Activated CD4-positive, alpha-beta T cell treated with anti-CD3 and anti-CD28 coated beads, Interleukin-2, Interleukin-6, amounts not matched to agents 100 ng/mL and 50 ng/mL, durations not matched to agents 16 hours and 8 hours (primary cell): ENCODE measurements at regions not wholly inside any gene's neighbourhood (a gene's known extent, or its start where the extent isn't known, plus 50 kb on each side); places are given as distances from the start of the nearest gene placed in this dataset.

ENCODE experiments used
- DNase-seq: peaks from one replicate; pipeline ENCODE4 v3.0.0-alpha.2; 2020

DNA sequence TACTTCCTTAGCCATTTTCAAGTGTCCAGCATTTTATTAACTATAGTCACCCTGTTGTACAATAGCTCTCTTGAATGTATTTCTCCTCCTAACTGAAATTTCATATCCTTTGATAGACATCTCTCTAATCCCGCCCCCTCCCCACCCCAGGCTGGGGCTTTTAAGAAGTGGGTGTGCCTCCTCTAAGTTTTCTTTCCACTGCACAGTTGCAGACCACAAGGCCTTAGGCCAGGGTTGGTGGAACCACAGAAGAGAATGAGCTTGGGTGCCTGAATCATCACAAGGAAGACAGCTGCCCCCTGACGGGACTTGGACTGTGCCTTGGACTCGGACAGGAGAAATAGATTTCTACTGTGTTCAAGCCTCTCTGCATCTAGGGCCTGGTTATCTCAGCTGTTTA lies 193.4 kb downstream of the HAUS1 start:
- no peak for DNase-seq

DNA sequence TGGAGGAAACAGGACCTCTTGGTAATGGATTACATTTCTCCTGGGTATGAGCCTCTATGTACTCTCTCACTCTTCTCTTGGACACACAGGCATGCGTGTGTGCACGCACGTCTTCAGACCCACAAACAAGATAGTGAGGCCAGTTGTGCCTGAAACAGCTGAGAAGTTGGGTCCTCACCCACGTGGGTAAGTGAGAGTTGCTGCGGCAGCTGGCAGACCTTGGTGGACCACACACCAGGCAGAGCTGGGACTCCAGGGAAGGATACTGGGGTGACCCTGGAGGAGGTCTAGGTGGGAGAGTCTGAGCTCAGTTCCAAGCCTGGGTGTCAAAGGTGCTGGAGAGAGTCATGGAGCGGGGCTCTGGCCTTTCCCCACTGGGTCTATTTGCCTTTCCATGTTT lies 194.3 kb downstream of the HAUS1 start:
- no peak for DNase-seq

DNA sequence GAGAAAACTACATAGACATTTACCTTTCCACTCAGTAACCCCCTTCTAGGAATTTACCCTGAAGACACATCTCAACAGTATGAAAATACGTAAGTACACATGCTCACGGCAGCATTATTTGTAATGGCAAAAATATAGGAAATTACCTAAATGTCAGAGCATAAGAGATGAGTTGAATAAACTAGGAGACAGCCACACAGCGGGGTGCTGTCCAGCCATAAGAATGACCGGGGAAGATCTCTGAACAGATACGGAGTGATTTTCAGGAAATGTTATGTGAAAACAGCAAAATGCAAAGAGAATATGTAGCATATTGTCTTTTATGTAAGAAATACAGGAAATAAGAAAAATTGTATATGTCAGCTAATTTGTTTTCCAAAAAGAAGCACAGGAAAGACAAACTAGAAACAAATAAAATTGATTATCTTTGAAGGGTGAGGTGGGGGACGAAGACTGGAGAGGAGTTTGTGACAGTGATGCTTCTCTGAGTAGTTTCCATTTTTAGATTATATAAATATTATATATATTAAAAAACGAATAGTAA lies 195.4 kb downstream of the HAUS1 start:
- no peak for DNase-seq

DNA sequence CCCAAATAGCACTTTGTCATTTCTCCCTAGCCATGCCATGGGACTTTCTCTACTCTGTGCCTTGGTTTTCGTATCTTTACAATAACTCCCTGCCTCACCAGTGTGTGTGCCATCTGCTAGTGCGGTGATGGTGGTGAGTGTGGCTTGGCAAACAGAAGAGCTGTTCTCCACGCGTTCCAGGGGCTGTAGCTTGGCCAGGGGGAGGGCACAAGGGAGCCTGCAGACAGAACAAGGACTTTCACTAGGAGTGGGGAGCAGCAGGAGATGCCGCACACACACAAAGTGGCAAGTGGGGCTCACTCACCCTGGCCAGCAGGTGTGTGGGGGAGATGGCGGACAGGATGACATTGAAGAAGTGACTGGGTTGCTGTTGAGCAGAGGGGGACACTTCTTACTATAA lies 196.9 kb downstream of the HAUS1 start:
- no peak for DNase-seq

DNA sequence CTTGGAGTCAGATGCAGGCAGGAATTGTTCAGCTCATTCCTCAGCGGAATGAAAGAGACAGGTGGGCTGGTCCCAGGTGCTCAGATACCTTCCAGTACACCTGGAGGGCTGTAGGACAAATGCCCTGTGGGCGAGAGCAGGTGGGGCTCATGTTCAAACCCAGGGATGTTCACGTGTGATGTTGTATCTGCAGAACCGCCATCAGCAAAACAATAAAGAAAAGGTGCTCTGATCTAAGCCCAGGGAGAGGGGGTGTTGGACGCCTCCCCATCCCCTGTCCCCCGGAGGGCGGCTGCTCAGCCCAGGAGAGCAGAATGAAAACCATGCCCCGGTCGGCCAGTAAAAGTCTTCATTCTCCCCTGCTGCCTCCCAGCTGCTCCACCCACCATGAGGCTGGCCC lies 197.4 kb downstream of the HAUS1 start:
- no peak for DNase-seq

DNA sequence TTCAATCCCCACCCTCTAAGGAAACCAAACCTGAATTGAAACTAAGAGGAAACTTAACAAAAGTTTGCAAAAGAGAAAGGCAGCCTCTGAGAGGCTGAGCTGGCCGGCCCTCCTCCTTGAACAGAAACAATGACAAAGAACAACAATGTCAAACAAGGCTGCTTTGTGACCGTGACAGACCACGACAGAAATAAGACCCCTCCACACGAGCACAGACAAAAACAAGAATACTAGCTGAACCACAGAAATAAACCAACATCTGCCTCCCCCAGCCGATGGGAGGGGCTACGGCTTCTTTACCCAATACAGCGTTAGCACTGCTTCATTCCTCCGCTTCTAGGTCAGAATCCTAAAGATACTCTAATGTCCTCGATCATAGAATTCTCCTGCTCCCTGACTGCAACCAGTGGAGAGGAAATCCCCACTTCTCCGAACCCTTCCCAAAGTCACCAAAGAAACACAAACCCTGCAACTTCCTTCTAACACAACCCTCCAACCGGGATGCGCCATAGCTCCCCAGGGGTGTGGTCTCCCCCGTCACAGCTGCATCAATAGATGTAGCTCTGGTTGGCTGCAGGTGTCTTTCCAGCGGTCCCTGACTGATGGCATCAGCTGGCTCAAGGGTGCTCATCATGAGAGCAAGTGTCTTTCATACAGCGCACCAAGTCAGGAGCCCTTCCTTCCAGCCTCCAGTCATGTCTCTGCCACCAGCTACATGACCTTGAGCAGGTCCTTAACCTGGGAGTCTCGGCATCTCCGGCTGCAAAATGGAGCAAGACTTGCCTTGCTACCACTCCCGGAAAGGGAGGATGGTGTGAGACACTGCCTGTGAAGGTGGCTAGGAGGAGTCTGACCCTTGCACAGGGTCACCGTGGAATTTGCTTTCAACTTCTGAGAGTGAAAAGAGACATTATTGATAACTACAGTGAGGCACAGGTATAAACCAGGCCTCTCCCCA lies 198.6 kb downstream of the HAUS1 start:
- DNase-seq, result no peak

DNA sequence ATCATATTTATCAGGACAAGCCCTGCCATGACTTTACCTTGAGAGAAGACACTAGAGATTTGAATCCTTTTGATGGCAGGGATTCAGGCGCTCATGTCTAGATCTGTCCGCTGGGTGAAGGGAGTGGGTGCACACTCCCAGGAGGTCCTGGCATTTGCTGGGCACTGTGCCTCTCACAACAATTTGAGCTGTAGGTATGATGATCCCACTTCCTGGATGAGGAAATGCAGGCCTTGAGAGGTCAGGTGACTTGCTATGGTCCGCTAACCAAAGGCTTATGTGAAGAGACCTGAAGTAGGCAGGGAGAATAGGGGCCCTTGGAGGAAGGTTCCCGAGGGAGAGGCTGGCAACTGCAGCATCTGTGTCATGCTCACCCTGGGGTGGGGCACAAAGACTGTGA lies 206.1 kb downstream of the HAUS1 start:
- DNase-seq, result no peak

DNA sequence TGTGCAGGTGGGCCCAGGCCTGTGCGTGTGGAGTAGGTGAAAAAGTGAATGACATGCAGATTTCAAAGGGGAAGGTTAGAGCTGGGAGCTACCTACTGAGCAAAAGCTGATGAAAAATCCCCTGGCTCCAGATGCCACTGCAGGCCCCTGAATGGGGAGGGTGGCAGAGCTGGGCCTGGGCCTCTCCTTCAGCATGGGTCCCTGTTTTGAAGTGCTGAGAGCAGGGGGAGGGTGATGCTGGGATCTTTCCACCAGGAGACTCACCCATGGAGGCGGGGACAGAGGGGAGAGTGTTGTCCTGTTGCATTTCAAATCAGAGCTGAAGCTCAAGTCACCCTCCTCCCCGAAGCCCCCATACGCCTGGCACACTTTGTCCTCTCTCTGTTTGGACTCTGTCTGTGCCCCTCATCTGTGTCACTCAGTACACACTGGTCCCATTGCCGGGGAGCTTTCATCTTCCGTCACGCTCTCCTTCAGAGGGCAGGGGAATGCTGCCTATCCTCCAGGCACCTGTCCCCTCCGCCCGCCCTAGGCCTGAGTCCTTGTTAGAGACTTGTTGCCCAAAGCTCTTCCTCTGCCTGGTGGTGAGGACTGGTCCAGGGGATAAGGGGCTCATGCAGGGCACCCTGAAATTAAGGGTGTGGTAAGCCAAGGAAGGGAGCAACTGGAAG lies 206.6 kb downstream of the HAUS1 start:
- no peak for DNase-seq

DNA sequence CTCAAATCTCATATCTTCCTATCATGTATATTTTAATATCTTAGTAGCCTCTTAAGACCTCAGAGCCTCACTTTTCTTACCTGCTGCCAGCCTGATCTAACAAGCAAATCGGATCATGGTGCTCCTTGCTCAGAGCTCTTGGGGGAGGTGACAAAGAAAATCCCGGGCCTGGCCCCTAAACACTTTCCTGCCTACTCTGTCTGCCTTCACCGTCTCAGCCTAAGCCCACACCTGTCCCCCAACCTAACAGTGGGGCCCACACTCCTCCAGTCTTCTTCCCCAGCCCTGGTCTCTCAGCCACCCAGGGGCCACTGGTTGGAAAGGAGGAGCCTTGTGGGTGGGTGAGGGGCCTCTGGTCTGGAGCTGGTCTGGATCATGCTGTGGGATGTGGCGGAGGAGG lies 207.3 kb downstream of the HAUS1 start:
- no peak for DNase-seq

DNA sequence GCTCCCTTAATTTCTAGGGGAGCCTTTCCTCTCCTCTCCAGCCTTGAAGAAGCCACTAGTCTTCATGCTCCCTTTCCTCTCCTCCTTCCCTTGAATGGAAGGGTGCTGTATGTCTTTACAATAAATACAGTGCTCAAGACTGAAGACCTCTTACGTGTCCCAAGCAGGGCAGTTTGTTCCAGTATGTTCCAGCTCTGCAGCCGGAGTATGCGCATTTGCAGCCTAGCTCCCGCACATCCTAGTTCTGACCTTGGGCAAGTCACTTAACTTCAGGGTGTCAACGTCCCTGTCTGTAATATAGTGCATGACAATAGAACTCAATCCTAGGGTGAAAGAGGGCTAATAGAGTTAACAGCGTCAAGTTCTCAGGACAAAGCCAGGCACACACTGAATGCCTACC lies 208.0 kb downstream of the HAUS1 start:
- DNase-seq, result no peak

DNA sequence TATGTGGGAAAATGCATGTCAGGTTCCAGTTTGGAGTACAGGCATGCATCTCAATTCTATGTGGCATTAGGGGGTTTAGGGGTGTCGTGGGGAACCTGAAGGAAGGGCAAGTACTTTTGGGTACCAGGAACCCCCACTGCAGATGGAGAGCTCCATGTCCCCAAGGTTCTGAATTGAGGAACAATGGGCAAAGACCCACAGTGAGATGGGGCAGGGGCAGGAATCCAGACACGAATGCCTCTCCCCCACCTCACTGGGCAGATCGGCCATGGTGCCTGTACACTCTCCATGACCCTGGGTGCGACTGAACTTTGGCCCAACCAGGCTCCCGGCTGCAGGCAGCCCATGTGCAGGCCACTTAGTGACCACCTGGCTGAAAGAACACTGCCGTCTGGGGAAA lies 209.3 kb downstream of the HAUS1 start:
- DNase-seq, result no peak

DNA sequence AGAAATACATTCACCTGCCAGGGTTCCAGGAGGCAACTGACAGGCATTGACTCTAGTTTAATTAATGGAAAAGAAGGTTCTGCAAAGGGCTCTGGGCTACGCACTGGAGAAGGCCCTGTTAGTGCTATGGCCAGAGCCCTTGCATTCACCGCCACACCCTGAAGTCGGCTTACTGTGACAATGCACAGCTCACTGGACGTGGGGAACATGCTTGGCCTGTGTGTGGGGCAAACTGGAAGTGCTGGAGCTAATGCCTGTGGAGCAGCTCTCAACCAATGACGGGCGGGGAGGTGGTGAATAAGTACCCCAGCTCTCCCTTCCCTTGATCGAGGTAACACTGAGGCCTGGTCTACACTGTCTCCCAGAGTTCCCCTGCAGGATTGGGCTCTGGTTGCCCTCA lies 209.8 kb downstream of the HAUS1 start:
- no peak for DNase-seq

DNA sequence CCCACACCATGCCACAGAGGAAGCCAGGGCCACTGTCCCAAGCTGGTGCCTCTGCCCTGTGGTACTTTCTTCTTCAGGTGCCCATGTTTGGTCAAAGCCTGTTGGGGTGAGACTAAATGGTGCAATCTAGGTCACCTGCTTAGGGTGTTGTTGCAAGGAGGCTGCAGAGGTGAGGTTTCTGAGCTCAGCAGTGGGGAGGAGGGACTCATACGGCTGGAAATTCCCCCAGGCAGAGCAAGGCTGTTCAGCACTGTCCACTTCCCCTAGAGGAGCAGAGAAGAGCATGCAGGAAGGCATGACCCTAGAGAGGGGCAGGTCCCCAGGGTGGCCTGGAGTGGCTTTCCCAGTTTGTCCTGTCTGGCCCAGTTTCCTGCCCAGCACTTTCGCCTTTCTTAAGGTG lies 211.0 kb downstream of the HAUS1 start:
- no peak for DNase-seq

DNA sequence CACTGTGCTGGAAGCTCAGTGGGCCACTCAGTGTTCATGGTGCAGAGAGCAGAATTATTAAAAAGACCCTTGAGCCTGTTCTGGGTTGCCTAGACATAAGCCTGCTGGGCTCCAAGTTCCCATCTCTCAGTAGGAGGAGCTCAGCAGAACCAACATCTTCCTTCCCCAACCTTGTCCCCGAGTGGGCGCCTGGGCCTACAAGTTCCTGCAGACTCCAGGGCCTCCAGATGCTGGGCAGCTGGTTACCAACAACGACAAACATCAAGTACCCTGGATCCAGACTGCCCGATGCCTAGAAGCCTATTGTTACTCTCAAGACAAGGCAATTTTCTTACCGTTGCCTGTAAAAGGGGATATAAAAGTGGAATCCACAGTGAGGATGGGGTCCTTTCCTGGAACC lies 214.2 kb downstream of the HAUS1 start:
- no peak for DNase-seq

DNA sequence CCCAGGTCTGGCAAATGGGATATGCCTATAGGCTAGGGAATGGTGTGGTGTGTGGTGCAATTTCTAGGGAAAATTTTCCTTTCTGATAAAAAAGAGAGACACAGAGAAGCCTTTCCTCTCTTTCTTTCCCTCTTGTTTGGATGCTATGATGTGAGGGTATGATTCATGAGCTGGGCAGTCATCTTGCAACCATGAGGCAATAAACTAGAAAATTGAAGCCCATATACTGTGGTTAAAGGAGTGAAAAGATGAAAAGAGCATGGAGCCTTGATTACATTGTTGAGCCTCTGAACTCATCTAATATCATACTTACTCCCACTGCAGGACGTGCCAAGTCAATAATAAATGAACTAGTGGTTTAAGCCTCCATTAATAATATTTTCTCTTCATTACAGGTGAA lies 215.6 kb downstream of the HAUS1 start:
- no peak for DNase-seq

DNA sequence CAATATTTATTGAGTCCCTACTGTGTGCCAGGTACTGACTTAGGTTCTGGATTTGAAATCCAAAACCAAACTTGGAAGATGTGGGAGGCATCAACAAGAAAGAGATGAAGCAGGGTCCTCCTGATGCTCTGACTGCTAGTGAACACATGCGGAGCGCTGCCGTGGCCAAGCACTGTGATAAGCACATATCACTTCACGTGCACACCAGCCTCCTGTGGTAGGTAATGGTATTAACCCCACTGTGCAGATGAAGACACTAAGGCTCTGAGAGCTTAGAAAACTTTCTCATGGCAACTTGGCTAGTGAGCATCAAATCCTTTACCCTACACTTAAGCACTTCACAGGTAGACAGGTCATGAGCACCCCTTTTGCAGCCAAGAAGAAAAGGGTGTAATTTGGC lies 216.1 kb downstream of the HAUS1 start:
- no peak for DNase-seq

DNA sequence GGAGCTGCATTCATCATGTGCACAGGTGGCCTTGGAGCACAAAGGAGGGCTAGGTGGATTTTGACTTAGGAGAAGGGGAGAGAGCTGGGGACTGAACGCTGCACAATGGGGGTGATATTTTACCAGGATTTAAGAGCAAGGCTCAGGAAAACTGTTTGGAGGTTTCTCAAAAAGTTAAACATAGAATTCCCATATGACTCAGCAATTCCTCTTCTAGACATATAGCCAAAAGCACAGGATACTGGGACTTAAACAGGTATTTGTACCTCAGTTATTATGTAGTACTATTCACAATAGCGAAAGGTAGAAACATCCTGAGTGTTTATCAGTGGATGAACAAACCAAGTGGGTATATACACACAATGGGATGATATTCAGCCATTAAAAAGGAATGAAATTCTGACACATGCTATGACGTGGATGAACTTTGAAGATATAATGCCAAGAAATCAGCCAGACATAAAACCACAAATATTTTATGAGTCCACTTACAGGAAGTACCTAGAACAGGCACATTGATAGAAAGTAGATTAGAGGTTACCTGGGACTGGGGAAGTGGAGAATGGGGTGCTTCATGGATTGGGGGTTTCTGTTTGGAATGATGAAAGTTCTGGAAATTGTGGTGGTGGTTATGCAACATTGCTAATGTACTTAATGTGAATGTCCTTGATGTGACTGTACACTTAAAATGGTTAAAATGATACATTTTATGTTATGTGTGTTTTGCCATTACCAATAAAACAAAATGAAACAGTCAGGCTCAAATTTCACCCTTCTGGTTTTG lies 216.9 kb downstream of the HAUS1 start:
- DNase-seq, result no peak

DNA sequence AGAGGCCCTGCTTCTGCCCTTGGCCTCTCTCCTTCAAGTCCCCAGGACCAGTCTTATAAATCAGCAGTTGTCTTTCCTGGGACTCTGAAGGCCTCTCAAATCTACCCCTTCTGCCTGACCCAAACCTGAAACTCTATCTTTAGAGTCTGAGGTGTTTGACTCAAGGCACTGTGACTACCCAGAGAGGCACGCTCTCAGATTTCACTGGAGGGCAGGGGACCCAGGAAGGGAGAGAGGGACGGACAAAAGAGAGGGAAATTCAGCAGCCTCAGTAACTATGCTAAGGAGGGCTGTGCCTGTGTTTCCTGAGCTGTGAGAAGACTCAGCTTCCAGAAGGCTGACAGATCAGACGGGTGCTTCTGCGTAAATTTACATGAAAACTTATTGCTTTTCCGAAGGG lies 217.8 kb downstream of the HAUS1 start:
- no peak for DNase-seq

DNA sequence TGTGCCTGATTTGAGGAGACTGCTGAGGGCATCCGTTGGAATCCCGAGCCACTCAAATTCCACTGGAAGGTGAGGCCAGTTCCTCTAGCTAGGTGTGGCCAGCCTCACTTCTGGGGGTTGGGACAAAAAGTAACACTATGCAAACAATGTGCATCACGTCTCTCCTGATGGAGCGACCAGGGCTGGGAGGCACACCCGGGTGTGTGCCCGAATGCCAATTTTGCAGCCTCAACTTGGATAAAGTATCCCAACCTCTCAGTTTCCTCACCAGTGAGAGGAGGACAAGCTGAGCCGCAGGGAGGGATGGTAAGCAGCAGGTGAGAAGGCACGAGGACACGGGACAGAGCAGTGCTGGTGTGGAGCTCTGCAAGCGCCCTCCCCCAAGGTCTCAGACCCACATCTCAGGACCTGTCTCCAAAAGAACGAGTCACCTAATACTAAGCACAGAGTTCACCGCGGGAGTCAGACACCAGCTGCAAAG lies 218.3 kb downstream of the HAUS1 start:
- DNase-seq, result no peak

DNA sequence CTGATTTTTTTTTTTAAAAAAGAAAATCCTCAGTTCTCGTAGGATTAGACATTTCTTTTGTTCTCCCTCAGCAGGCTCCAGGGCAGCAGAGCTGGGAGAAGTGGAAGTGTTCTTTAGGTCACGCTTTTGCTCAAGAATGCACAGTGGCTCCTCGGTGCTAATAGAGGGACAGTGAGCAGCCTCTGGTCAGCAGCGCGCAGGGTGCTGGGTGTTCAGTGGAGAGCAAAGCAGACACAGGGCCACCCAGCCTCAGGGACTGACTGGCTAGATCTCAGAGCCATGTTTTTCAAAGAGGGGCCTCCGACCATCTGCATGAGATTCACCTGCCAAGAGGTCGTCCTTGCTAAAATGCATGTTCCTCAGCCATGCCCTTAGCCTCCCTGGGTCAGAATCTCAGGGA lies 218.8 kb downstream of the HAUS1 start:
- DNase-seq, result no peak

DNA sequence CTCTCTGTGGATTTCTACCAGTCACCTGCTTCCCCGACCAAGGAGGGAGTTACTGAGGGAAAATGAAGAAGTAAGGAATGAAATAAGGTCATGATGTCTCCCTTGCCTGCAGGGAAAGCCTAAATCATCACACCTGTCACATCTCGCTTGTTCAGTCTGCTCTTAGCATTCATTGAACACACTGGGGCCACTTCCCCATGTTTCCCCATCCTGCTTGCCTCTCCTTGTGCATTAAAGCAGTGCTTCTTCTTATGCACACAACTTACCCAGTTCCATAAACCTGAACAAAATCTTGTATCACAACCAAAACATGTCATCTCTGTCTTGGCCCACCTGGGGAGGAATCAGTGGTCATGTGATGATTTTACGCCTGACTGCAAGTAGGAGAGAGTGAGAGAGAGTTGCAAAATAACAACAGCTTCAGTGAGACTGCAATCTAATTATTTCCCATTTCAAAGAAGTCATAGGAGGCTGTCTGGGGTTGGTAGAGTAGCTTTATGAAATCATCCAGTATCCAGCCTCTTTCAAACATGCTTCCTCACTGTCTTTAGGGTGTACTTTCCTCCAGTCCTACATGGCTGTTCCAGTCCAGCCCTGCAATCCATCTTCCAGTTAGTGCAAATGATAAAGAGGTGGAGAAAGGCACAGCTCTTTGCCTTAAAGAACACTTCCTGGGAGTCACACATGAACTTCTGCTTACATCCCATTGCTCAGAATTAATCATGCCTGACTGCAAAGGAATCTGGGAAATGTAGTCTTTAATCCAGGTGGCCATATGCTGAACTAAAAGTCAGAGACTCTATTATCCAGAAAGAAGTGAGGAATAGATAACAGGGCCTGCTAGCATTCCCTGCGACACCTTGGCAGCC lies 220.1 kb downstream of the HAUS1 start:
- DNase-seq, result no peak

DNA sequence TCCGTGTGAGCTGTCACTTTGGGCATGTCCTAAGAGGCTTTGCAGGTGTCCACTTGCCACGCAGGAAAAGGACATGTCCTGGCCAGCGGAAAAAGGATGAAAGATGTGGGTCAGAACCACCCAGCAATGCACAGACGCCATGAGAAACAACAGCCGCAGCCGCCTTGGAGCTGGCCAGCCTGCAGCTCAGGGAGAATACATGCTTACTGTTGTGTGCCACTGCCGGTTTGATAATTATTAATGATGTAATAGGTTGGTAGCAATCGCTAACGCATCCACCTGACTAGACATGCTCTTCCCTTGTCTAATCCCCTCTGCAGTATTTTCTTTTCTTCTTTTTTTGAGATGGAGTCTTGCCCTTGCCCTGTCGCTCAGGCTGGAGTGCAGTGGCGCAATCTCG lies 221.7 kb downstream of the HAUS1 start:
- DNase-seq, result no peak
